GM18909 (cell line): ENCODE measurements at regions not wholly inside any gene's neighbourhood (a gene's known extent, or its start where the extent isn't known, plus 50 kb on each side); places are given as distances from the start of the nearest gene placed in this dataset.
A peak's percentile ranks its signal among the peaks of the same experiment; 100 is the strongest.

Experiments
- ATAC-seq: cut with Tn5 transposase; IDR thresholded peaks from one replicate; pipeline ENCODE4 v1.9.1; 2021; ENCODE audit warnings: mild to moderate bottlenecking; ENCODE audit not compliant: unreplicated experiment, poor library complexity

DNA sequence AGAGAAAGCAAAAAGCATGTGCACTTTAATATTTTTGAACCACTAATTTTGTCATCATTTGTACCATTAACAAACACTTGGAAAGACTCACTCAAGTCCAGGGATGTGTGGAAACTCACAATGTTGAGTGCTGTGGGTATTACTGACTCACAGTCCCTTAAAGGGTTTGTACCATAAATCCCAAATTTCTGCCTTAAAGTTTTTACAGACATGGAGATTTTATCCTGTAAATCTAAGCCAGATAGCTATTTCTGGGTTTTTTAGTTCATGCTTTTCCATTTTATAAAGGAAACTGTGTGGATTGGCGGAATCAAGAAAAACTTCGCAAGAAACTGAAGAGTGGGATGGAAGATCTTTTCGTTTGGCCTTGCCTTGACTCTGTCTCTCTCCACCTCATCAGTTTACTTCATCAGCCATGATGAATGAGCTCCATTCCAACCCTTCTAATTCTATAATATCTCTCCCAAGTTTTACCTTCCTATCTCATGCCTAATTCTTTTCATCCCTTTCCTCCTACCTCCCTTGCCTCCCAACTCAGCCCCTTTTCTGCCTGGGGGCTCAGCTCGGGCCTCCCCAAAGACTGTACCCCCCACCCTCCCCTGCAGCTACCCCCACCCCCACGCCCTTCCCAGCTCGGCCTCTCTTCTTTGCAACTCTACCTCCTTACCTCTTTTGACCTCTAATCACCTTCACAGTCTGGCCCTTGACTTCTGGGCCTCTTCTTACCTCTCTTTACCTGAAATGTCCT, 218.5 kb upstream of the MKLN1 start:
- ATAC-seq, result no peak

GRCh38 chr7:131109759-131110296, 217.8 kb upstream of the MKLN1 start:
- ATAC-seq, result peak; percentile 24

DNA sequence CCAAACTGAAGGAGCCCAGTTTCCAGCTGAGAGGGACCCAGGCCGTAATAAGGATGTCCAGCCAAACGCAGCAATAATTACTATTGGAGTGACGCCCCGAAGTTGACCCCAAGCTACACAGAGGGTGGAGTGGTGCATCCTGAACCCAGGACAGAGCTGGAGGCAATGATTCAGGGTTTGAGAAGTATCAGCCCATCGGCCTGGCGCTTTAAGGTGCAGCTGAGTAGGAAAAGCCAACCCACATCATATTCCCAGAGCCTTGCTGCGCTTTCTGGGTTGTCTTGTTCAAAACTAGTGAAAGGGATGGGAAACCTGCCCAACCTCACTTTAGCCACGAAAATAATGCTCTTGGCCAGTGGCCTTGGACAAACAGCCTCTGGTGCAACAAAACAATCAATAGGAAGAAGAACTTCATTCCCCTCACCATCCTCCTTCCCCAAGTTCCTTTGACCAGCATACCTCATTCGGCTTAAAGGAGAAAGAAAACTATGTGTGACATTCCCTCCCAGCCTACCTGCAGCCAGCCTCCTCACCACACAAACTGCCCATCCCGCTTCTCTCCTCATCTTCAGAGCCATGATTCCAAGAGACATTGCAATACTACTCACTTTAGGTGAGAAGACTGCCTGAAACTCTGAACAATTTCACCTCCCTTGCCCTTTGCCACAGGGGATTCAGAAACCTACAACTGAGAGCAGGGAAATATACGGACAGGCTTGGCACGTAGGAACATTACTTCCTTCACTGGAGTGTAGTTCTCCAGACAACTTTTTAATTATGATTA, 217.2 kb upstream of the MKLN1 start:
- no peak for ATAC-seq

- ATAC-seq, result no peak
These were observed 216.5 kb upstream of the MKLN1 start for GRCh38 chr7:131111081-131111576.

GRCh38 chr7:131111792-131112191, 215.9 kb upstream of the MKLN1 start:
- no peak for ATAC-seq

DNA sequence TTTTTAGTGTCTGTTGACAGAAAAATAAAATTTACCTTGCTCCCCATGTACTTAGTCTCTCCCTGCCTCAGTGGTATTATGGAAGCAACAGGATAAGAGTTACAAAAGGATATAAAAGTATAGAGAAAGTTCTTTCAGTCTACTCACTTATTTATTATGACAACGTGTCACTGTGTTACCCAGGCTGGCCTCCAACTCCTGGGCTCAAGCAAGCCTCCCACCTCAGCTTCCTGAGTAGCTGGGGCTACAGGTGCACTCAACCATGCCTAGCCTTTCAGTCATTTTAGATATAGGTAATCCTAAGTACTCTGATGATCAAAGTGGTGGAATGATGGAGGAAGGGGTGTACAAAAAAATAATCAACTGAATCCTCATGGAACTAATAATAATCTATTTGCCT, 215.2 kb upstream of the MKLN1 start:
- no peak for ATAC-seq

GRCh38 chr7:131115340-131115739, 212.3 kb upstream of the MKLN1 start:
- no peak for ATAC-seq

GRCh38 chr7:131117439-131117838, 210.2 kb upstream of the MKLN1 start:
- no peak for ATAC-seq

DNA sequence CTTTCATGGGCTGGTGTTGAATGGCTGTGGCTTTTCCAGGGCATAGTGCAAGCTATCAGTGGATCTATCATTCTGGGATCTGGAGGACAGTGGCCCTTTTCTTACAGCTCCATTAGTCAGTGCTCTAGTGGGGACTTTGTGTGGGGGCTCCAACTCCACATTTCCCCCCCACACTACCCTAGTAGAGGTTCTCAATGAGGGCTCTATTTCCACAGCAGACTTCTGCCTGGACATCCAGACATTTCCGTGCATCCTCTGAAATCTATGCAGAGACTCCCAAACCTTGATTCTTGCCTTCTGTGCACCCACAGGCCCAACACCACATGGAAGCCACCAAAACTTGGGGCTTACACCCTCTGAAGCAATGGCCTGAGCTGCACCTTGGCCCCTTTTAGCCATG, 208.3 kb upstream of the MKLN1 start:
- ATAC-seq, result no peak

DNA sequence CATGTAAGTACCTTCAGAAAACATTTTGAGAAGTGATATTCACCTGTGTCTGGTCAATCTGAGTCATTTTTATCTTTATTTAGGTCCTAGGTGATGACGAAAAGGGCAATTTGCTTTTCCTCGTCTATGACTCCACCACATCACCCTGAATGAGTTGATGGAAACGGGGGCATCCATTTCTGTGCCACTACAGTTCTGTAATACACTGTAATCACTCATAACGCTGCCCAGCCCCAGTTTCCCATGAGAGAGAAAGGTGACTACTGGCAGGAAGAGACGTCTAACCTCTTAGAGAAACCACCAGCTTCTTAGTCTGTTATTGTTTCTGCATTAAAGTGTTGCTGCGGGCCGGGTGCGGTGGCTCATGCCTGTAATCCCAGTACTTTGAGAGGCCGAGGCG, 205.3 kb upstream of the MKLN1 start:
- ATAC-seq, result no peak

DNA sequence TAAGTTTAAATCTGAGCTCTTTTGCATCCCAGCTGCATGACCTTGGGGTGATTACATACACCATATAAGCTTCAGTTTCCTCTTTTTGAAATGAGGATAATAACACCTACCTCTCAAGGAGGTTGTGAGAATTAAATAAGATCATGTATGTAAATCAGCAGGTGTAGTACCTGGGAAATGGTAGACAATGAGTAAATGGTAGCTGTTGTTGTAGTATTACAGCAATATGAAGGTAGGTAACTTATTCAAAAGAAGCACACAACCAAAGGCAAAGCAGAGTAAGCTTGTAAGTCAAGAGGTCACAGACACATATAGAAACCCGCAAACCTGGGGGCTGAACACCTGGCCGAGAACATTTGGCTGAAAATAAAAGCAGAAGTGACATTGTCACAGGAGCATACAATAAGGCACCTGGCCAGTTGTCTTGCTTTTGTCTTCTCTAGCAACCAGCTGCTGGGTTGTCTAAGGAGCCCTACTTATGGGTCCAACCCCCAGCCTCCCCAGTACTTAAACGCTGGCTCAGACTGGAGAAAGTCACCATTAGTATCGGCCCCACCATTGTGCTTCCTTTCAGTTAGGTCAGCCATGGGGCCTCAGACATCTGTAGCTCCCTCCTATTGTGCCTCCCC, 203.6 kb upstream of the MKLN1 start:
- peak; percentile 89 for ATAC-seq

- ATAC-seq, result no peak
These were observed 202.8 kb upstream of the MKLN1 start for GRCh38 chr7:131124867-131125266.

- ATAC-seq, result no peak
These were observed 197.4 kb upstream of the MKLN1 start for GRCh38 chr7:131130324-131130723.

- no peak for ATAC-seq
These were observed 196.5 kb upstream of the MKLN1 start for GRCh38 chr7:131131012-131131745.

GRCh38 chr7:131131746-131132431, 195.8 kb upstream of the MKLN1 start:
- no peak for ATAC-seq

GRCh38 chr7:131139462-131139861, 188.2 kb upstream of the MKLN1 start:
- no peak for ATAC-seq

DNA sequence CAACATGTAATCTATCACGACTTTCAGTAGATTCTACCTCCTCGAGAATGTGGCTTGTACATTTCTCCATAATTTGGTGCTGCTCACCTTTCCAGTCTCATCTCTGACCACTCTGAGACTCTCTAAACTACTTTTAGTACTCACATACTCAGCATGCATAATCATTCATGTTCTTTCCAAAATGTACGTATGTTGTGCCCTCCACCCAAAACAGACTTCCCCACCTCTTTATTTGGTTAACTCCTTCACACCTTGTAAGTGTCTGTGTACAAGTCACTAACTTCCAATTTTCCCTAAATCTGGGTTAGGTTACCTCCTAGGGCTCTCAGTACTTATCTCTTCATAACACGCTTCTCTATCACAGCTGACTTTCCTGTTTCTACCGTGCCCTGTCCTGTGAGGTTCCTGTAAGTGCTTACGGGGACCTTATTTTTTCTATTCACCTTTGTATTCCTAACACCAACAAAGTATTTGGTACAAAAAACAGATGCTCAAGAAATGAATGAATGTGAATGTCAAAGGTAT, 186.2 kb upstream of the MKLN1 start:
- ATAC-seq, result no peak

GRCh38 chr7:131143869-131144268, 183.8 kb upstream of the MKLN1 start:
- ATAC-seq, result no peak

DNA sequence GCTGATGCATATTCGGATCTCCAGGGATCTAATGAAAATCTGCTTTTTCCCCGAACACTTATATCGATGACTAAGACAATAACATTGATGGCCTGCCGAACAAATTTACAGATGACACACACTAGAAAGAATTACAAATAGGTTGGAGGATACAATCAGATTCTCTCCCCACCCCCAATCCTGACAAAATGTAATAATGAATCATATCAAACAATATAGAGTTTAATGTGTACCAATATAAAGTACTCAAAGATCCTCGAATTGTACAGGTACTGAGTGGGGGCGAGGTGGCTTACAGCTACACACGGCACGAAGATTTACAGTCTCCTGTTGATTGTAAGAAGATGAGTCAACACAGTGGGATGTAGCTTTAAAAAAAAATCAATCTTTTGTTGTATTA, 182.7 kb upstream of the MKLN1 start:
- no peak for ATAC-seq
